GM19468 (cell line): ENCODE measurements at regions not wholly inside any gene's neighbourhood (a gene's known extent, or its start where the extent isn't known, plus 50 kb on each side); places are given as distances from the start of the nearest gene placed in this dataset.
"Not testable (repeated sequence)": the region's sequence is repeated elsewhere in the genome, so short reads cannot be mapped to it uniquely, and the experiment has no call there.

Experiments used
- ATAC-seq: cut with Tn5 transposase; IDR thresholded peaks from one replicate; pipeline ENCODE4 v1.9.1; 2021; ENCODE audit warnings: mild to moderate bottlenecking, moderate library complexity, moderate number of reproducible peaks; ENCODE audit not compliant: unreplicated experiment; ENCODE audit errors: extremely low read depth

DNA sequence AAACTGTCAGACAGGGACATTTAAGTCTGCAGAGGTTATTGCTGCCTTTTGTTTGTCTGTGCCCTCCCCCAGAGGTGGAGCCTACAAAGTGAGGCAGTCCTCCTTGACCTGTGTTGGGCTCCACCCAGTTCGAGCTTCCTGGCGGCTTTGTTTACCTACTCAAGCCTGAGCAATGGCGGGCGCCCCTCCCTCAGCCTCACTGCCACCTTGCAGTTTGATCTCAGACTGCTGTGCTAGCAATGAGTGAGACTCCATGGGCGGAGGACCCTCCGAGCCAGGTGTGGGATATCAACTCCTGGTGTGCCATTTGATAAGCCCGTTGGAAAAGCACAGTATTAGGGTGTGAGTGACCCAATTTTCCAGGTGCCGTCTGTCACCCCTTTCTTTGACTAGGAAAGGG is 632.7 kb downstream of the GALC start:
- not testable (repeated sequence) for ATAC-seq

DNA sequence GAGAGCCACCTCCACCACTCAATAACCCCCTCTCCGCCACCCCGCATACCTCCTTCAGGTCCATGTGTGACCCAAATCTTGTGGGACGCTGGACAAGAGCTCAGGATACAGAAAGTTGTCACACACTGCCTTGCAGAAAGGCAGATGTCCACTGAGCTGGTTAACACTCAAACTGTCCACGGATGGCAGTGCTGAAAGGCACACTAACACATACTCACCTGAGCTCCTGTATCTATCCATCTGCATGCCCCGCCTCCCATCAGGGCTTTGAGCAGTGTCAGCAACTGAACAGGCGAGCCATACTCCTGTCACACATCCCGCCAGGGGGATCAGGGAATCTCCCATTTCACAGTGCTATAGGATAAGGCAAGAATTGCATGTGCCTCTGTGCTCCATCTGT is 642.0 kb downstream of the GALC start:
- no peak for ATAC-seq

DNA sequence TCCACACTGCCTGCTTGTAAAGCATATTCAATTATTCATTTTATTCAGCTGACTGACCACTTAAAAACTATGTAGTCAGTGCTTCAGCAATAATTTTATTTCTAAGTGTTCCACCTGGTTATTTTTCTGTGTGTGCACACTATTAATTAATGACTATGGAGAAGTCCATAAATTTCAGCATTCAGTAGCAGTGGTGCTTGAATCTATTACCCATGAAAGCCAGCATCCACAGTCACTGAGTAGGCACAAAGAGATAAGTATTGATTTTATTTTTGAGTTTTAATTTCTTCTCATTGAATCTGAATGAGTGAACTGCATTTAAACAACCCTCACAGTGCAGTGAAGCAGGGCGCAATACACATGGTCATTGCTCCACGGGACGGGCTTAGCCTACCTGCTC is 643.1 kb downstream of the GALC start:
- no peak for ATAC-seq

DNA sequence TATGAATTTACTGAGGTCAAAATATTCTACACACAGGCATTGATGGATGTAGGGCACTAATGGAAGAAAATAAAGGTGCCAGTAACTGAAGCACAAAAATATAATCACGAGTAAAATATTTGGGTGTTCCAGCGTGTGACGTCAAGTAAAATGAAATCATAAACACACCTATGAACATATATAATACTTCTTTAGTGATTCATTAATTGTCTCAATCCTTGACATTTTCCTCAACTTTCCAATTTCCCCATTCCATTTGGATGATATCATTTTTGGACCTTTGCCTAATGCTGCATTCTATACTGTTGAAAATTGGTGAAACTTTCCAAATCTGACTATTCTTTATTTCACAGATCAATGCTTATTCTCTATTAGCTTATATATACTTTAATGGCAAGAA is 649.3 kb downstream of the GALC start:
- ATAC-seq = no peak

DNA sequence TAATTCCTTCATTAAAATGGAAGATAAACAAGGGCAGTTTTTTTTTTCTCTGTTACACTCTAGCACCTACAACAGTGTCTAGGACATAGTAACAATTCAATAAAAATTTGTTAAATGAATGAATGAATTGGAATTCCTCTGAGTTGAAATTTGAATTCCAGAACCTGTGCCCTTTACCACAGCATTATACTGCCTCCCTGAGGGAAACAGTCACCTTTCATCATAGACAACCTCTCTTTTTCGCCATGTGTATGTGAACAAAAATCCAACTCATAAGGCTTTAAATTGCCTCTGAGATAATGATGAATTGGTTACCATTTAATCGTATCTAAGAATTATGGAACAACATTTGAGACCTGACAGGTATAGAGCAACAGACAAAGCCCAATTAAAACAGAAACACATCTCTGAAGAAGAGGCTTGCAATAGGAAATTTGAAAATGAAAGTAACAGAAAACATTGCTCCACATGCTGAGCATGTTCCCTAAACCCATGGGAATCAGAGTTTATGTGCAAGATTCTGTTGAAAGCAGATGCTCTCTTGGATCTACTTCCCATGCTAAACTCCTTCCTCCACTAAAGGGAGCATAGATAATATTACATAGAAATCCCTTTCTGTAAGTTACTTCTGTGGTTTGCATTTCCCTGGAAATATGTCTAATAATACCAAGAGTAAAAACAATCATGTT is 657.8 kb downstream of the GALC start:
- ATAC-seq = no peak

DNA sequence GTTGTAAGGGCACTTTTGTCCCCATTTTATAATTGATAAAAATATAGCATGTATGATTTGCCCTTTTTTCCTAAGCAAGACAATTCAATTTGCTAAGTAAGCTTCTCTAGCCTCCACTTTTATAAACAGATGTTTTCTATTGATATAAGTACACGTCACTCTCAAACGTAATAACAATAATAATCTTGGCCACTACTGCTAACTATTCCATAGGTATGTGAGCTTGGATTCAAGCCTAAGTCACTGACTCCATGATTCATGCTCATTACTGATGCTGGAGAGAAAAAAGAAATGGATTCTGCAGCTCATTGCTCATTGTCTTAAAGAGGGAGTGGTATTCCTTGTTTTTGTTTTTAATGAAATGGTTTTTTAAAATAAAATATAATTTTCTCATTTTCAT is 661.0 kb downstream of the GALC start:
- no peak for ATAC-seq

DNA sequence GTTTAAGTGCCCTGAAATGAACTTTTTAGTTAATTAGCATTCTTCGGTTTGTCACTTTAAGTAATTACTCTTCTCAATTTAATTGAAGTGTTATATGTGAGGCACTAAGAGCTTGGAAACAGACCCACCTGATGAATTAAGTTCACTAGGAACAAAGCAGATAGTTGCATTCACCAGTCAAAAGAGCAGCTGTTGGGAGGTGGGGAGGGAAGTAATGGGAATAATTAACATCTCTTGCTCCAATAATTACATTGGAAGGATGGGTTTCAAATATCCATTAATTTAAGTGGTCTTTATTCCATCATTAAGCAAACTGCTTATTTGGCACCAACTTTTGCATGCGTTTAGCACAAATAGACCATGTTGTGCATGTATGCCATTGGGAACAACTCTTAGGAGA is 667.2 kb downstream of the GALC start:
- no peak for ATAC-seq

DNA sequence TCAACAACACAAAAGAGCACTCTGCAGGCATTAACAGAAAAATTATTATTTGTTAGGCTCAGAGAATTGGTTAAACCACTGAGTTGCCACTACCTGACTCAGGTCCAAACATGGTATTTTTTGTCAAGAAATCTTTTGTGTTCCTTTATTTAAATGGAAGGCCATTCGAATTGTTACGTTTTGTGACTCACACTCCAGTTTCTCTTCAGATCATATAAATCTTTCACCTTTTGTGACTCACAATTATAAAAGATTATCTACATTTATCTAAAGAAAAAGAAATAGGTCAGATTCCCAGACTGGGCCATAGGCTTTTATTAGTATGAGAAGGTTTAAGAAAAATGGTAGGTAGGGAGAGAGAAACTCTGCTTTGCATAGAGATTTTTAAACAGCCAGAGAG is 669.8 kb downstream of the GALC start:
- ATAC-seq = no peak

DNA sequence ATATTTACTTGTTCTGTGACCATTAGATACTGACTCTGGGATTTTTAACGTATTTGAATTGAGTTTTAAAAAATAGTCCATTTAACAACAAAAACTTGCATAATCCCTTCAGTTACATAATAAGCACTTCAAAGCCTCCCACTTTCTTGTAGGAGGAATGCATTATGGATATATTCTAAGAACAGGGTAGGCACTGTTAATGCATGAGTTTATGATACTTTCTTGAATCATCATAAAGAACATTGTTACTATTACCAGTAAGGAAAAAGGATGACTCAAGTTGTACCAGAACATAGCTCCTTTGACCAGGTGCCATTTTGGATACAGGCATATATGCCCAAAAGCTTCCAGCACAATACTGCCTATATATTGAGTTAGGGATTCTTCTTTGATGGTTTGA is 671.4 kb downstream of the GALC start:
- no peak for ATAC-seq

DNA sequence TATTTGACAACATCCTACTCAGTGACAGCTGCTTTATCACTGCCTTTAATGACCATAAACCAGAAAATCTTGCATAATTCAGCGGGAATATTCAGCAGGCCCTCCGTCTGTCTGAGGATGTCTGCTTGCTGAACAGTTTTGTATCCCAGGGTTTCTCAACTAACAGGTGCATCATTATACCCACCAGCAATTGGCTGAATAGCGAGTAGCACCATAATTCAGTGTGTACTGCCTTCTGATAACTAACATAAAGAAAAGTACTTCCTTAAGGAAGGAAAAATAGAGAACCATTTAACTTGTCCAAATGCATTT is 680.1 kb downstream of the GALC start:
- ATAC-seq = no peak

DNA sequence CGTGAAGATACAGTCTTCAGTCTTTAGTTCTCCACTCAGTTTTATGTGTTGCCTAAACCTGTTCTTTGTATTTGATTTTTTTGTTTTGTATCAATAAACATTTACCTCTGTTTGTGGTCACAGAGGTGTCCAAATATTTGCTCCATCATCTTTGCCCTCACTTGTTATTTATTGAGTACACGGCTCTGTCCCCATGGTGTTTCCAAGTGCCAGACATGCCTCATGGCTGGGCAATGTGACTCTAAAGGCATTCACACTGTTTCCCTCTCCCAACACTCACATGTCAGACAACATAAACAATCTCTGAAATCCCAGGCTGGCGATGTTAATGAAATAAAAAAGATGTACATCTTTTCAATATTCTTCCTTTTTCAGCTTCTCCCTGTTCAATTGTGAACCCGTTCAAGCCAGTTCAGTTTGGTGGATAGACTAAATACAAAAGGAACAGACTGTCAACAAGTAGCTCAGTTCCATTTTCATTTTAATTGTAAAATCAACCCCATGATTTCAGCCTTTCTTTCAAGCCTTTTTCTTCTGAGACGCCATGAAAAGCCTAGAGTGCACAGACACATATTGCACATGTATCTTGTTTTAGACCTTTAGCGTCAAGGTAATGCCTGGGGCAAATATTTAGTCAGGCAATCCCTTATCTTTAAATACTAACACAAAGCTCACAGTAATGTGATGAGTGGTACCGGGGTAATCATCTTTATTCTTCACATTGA is 680.7 kb downstream of the GALC start:
- ATAC-seq = no peak

DNA sequence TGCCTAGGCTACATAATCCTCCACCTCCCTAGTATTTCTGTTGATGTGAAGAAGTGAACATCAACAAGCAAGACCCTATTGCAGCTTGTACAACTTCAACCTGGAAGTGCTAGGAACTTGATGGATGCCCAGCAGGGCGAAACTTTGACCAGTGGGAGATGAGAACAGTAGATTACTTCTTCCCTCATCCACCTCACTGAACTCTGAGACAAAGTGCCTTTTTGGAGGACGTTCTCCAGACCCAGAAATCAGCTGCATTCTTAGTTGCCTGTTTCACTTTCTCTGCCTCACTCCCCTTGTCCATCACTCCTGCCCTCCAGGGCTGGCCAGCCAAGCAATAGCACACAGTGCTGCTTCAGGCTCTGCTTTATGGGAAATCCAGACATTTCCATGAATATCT is 683.4 kb downstream of the GALC start:
- no peak for ATAC-seq

DNA sequence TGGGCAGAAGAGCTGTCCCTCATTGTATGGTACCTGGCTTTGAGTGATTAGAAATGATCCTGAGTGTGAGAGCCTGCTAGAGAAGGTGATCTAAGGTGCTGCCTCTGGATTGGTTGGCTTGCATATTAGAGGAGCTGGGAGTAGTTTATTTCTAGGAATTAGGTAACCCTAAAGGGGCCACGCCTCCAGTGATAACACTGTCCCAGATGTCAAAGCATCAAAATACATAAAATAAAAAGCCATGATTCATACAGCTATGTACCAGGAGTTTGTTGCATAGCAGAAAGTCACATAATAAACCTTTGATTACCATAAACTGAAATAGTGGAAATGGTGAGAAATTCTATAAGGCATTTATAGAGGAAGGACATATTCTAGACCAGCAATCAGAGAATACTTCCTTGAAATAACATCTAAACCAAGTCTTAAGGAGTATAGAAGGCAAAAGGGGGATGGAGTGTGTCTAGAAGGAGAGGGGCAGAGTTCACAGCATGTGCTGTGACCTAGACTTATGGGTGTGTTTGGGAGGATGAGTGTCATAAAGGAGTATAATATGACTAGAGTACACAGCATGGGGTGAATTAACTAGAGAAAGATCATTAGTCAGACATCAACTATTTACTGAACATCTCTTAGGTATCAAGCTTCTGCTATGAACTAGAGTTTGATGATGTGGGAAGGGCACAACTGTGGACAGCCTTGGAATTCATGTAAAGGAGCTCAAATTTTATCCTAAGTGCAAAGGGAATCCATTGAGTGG is 686.4 kb downstream of the GALC start:
- no peak for ATAC-seq

DNA sequence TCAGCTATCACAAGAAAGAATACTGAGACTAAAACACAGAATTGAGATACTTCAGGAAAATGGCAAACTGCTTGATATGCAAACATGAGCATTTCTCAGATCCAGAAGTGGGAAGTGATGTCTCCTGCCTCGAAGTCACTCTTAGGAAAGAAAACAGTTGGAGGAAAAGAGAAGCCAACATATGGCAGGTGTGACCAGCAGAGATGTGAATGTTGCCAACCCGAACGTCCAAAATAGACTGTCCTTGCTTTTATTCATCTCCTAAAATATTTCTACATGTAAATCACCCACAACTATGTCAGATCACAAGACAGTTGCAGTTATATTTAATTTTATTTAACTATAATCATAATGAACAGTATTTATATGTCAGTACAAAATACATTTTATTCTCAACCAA is 687.6 kb downstream of the GALC start:
- no peak for ATAC-seq

DNA sequence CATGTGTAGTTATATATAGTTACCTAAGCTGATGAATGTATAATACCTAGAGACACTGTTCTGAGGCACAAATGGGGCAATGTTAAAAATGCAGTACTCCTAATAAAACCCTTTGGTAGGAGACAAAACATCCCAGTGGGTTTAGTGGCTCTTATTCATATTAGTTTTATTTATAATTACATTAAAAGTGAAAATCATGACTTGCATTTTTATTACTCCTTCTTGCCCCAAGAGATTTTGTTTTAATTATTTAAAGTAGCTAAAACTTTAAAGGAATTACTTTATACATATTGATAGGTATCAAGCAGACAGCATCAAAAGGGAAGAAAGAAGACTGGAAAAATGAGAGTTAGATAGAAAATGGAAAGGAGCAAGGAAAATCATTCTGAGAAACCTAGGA is 688.6 kb downstream of the GALC start:
- ATAC-seq = no peak

DNA sequence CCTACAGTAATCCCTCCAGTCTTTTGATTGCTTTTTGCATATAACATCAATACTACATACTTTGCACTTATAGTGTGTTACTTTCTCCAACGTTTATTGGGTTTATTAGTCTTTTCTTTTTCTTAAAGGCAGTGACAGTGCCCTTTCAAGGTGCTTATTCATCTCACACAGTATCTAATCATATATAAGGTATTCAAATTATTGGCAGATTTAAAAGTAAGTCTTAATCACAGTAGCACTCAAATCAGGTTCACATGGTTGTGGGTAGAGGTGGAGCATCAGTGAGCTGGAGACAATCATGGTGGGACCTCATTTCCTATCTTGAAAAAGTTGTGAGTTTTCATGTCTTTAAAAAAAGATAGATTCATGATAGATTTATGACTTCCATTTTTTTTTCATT is 706.2 kb downstream of the GALC start:
- no peak for ATAC-seq

DNA sequence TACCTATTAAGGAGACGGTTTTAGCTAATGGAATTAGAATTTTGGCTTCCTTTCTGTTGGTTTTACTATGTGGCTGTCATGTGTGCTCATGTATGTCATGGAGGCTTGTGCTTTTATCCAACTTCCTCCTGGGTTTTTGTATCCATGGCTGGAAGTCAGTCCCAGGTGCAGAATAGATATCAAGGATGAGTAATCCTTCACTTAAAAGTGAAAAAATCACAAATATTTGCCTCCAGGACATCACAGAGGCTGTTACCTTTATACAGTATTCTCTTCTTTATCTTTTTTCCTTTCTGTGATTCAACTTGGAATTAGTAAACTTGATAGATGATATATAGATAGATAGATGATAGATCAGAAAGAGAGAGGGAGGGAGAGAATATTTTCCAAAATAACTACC is 706.8 kb downstream of the GALC start:
- no peak for ATAC-seq

DNA sequence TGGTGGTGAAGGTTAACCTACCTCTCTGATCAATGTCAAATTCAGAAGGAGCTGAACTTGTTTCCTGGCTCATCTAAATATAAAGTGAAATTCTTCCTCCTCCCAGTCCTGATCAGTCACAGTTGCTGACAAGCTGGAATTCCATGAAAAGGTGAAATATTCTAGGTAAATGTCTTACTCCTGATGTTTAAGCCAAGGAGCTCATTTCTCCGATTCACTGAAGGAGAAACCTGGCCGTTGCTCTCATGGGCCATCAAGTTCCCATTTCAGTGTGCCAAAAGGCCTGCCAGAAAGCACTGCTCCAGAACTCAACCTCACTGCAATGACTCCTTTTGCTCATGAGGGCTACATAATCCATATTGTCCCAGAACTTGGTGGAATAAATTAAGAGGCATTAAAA is 707.5 kb downstream of the GALC start:
- ATAC-seq = no peak

DNA sequence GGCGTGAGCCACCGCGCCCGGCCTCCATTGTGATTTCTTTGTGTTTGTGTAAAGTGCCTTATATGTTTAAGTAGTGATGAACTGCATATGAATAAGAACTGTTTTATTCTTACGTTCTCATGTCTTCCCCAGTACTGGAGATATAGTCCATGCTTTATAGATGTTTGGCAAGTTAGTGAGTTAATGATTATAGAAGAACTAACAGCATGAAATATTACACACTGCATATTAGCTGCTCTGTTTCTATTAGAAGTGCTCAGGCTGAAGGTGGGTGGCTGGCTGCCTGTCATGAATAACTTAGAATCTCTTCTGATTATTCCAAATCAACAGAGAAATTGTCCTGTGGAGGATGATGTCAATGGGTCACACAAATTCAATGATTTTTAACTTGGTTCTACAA is 709.4 kb downstream of the GALC start:
- no peak for ATAC-seq

DNA sequence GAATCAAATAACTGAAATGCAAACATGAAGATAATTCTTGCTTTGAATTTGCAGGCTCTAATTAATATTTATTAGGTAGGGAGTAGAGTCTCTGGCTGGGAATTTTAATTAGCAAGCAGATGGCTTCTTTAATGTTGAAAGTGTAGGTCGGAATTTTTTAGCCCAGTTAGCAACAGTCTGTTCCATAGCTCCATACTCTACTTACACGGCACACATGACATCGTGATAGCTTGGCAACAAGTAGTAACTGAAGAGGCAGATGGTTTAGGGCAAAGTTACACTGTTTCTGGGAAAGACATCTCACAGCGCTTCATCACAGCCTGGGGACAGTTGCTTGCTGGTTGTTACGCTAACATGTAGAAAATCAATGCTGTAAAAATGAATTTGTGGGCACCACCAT is 710.7 kb downstream of the GALC start:
- no peak for ATAC-seq

DNA sequence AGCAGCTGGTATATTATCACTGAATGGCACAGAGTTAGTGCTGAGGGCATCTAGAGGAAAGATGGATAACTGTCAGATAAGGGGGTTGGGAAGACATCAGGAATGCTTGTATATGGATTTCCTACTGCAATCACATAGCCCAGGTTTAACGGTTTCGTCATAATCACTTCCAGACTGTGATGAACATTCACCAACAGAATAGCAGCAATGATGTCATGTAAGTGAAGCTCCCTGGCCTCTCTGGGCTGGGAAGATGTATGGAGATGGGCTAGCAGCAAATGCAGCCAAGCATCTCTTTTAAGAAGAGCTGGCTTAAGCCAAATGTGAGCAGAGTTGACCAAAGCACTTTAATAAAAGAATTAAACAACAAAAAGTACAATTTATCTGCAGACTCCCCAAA is 714.6 kb downstream of the GALC start:
- no peak for ATAC-seq

DNA sequence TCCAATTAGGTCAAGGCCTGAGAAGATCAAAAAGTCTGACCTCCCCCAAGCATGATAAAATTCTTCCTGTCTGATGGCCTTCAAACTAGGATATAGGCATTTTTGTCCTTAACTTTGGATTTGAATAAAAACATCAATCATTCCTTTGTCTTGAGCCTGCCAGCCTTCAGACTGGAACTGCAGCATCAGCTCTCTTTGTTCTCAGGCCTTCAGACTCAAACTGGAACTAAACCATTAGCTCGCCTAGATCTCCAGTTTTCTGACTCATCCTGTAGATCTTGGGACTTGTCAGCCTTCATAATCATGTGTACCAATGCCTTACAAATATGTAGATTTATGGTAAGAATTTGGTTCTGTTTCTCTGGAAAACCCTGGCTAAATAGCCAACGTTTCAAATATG is 721.7 kb downstream of the GALC start:
- ATAC-seq = no peak
